ENCODE measurements at regions not wholly inside any gene's neighbourhood (a gene's known extent, or its start where the extent isn't known, plus 50 kb on each side); places are given as distances from the start of the nearest gene placed in this dataset.

DNA sequence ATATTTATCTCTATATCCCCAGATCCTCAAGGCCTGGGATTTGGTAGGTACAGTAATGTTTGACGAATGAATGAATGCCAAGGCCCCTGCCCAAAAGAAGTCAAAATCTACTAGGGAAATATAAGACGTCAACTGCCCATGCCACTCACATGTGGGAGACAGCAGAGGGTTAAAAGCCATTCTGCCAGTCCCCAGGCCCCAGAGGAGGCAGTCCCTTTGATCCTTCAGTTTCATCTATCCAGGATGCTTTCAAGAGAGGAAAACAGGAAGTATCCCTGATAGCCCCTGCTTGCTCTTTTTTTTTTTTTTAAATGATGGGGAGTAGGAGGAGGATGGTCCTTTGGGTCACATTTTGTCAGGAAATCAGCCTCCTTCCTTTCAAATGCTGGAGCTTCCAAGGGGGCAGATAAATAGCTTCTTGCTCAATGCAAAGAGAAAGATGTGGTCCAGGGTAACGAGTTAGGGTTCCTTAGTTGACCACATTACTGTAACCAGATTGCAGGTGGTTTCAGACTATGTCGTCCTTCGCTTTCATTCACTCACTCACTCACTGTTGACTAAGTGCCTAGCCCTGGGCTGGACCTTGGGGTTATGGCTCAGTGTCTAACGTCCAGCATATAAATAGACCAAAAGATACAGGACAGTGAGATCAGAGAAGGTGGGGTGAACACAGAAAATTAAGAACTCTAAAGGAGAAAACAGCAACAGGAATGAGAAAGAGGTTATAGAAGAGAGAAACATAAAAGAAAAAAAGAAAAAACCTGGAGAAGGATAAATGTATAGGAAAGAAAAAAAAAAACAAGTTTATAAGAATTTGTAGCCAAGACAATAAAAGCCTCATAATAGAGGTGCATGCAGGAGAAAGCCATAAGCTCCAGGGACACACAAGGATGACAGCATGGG is 64.6 kb upstream of the PIM1 start:
- DNase-seq: no peak

DNA sequence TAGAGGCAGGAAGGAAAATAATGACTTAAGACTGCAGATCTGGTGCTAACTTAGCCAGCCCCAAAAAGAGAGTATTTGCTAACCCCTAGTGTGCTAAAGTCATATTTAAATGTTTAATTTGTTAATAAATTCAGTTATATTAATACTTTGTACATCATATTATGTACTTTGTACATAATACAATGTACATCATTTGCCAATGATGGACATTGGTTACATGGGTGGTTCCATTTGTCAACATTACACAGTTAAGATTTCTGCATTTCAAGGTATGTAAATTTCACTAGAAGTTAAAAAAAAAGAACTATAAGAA is 63.9 kb upstream of the PIM1 start:
- DNase-seq: no peak

DNA sequence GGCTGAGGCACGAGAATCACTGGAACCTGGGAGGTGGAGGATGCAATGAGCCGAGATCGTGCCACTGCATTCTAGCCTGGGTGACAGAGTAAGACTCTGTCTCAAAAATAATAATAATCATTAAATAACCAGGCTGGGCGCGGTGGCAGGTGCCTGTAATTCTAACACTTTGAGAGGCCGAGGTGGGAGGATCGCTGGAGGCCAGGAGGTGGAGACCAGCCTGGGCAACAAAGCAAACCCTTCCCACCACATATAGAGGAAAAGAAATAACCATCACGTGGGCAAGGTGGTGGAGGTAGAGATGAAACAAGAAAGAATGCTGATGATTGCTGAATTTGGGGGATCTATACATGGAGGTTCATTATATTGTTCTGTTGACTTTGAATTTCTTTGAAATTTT is 63.4 kb upstream of the PIM1 start:
- DNase-seq: no peak

DNA sequence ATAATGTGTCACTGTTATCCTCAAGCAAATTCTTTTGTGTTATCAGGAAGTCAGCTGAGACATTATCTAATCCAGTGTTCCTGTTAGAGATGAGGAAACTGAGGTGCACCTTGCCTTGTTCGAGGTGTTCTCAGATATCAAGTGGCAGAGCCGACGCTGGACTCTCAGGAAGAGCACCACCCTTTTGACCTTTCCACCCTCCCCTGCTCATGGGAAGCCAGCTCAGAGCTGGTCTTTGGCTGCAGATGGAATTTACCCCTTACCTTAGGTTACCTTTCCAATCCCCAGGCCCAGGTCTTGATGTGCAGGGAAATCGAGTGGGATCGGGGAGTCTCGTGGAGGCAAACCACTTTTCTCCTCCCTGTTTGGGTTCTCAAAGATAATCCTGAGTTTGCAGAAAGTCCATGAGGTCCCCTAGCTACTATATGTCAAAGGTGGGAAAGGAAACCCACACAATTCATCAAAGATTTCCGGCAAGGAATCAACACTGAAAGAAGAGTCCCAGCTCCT is 62.9 kb upstream of the PIM1 start:
- no peak for DNase-seq

DNA sequence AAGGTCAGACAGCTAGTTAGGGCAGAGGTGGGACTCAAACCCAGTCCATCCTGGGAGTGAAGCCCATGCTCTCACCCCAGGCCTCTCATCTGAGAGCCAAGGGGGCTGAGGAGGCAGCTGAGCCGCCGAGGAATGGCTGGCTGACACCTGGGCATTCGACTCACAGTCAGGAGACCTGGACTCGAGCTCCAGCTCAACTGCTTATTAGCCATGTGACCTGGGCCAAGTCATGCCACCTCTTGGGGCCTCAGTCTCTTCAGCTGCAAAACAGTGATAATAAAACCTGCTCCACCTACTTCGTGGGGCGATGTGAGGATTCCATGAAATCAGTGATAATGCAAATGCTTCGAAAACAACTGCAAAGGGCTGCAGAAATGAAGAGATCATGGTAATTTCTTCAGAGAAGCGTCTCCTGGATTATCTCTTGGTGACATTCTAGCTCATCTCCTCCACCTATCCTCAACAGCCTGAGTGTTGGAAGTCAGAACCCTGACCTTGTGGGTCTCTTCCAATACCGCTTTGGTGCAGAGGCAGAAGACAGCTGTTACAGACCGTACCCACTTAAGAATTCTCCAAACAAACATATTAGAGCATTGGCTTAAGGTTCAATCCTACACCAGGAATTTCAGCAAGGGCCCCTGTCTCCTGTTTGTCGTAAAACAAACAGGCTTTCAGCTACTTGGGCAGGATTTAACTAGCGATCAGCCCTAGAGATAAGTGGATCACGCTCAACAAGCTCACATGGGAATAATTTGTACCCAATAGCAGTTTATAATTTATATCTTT is 60.0 kb upstream of the PIM1 start:
- no peak for DNase-seq

DNA sequence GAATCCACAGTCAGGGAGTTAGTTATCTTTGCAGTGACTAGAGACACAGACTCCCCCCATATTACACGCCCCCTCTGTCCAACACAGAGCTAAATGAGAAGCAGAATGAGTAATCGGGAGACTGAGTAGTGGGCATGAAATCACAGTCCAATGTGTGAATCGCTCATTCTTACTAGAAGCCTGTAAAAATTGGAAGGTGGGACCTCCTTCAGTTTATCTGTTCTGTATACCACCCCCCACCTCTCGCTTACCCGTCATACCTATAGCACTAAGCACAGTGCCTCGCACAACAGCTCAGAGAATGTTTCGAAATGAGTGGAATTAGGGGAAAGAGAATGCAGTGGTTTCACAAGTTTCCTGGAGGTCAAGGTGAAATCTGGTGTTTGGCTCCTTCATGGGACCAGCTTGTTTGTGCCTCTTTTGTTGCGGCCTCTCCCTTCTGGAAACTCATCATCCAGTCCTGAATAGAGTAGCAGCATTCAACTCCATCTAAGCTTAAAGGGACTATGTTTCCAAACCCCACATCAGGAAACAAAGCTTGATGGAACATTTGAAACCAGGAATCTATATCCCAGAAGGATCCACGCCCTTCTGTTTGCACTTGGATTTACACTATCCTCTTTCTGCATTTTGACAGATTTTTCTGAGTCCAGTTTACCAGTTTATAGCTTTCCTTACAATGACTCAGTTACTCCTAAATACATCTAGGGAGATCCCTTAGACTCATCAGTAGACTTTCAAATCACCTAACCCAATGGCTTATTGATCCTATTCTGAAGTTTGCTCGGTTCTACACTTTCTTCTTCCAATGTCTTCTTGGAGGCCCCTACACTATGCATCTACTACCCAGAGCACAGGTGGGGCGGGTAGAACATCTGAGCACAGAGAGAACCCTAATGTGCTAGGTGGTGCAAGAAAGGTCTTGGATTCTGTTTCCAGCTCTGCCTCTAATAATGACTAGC is 59.2 kb upstream of the PIM1 start:
- DNase-seq: no peak

DNA sequence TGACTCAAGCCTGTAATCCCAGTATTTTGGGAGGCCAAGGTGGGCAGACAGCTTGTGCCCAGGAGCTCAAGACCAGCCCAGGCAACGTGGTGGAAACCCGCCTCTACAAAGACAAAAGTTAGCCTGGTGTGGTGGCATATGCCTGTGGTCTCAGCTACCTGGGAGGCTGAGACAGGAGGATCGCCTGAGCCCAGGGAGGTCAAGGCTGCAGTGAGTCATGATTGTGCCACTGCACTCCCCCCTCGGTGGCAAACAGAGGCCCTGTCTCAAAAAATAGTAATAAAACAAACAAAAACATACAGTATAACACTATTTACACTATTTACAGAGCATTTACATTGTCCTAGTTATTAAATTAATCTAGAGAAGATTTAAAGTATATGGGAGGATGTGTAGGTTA is 56.0 kb upstream of the PIM1 start:
- DNase-seq: no peak

DNA sequence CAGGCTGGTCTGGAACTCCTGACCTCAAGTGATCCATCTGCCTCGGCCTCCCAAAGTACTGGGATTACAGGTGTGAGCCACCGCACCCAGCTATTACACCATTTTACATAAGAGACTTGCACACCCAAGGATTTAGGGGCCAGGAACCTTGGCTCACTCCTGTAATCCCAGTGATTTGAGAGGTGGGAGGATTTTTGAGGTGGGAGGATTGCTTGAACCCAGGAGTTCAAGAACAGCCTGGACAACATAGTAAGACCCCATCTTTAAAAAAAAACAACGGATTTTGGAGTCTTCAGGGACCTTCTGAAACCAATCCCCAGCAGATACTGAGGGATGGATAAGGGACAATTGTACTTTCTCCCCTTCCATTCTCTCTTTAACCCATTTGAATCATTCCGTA is 55.3 kb upstream of the PIM1 start:
- no peak for DNase-seq

DNA sequence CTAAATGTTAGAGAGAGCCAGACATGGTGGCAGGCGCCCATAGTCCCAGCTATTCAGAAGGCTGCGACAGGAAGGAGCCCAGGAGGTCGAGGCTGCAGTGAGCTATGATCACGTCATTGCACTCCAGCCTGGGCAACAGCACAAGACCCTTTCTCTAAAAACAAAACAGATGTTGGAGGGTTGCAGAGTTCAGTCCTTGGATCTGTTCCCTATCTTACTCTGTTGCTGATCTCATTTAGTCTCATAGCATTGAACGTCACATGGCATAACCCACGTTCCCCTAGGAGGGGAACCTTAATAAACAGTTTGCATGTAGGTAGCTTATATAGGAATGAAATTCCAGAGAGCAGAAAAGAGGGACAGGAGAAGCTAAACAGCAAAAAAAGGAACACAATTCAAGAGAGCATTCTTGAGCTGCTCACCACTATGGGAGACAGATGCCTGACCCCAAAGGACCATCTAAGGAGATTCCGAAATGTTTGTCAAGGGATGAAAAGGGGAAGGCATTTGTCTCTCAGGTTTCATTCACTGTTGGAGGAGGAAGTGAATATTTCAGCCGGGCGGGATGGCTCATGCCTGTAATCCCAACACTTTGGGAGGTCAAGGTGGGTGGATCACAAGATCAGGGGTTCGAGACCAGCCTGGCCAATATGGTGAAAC is 54.6 kb upstream of the PIM1 start:
- DNase-seq: no peak

DNA sequence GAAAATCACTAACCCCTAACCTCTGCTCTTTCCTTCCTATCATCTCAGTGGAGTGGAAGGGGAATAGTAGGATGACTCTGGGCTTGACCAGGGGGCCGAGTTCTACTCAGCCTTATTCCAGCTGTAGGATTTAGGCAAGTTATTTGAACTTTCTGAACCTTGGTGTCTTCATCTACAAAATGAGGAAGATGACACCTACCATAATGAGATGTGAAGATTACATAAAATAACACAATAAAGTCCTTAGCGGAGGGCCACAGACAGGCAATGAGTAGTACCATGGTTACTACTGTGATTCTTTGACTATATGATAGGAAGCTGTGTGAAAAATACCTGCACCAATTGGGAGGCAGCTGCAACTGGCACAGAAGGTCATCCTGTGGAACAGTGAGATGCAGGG is 53.6 kb upstream of the PIM1 start:
- DNase-seq: no peak

DNA sequence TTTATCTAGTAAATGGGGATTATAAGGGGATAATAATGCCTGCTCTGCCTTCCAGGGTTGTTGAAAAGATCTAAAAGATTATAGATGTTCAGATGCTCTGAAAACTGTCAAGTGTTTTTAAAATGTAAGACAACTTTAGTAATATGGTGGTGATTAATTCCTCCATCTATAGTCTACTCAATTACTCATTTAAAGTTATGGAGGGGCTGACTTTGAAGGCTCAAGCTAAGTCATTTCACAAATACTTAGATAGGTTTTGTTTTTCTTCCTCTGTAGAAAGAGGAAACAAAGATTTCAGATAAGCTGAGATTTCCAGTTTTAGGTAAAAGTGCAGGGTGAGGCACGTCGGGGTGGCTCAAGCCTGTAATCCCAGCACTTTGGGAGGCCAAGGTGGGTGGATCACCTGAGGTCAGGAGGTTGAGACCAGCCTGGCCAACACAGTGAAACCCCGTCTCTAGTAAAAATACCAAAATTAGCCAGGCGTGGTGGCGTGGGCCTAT is 50.5 kb upstream of the PIM1 start:
- DNase-seq: no peak
